ENCODE measurements at regions not wholly inside any gene's neighbourhood (a gene's known extent, or its start where the extent isn't known, plus 50 kb on each side); places are given as distances from the start of the nearest gene placed in this dataset.
A peak's percentile ranks its signal among the peaks of the same experiment; 100 is the strongest.

- TF ChIP-seq CTCF (IDR thresholded peaks at IDR 0.05), result no peak
- TF ChIP-seq FOSL2 (IDR thresholded peaks at IDR 0.05; ENCODE audit: borderline replicate concordance, low read depth), result peak; percentile 51; the same call in 1 of the 2 replicates
- no peak for TF ChIP-seq FOXM1 (IDR thresholded peaks at IDR 0.05; ENCODE audit: low read depth)
- no peak for TF ChIP-seq TAF1 (IDR thresholded peaks at IDR 0.05; ENCODE audit: borderline replicate concordance, low read depth, low read length)
- TF ChIP-seq RAD21 (IDR thresholded peaks at IDR 0.05; ENCODE audit: low read length), result no peak
- no peak for TF ChIP-seq EZH2phosphoT487 (IDR thresholded peaks at IDR 0.05; ENCODE audit: borderline replicate concordance, low read depth)
- no peak for TF ChIP-seq RFX5 (IDR thresholded peaks at IDR 0.05; ENCODE audit: low read length)
- peak; percentile 19; the same call in 1 of the 2 replicates for TF ChIP-seq POLR2AphosphoS5 (IDR thresholded peaks at IDR 0.05; ENCODE audit: low read depth, low read length)
- no peak for TF ChIP-seq USF1 (IDR thresholded peaks at IDR 0.05; ENCODE audit: borderline replicate concordance, low read depth)
- TF ChIP-seq EP300 (IDR thresholded peaks at IDR 0.05; ENCODE audit: borderline replicate concordance in 1 of 2, low read depth in 1 of 2, low read length in 1 of 2), result peak; percentile 63 to 78; a peak in 3 of 4 replicates
- no peak for TF ChIP-seq ELF1 (IDR thresholded peaks at IDR 0.05)
Measured at GRCh38 chr6:81552644-81553043, 199.8 kb downstream of the TENT5A start.
